ENCODE measurements at regions not wholly inside any gene's neighbourhood (a gene's known extent, or its start where the extent isn't known, plus 50 kb on each side); places are given as distances from the start of the nearest gene placed in this dataset.

- intact Hi-C loops (cut with DNase I; ENCODE audit: low total_unique reads), result no loop called here
- Histone ChIP-seq H3K27ac (no peak overlapping the region), H3K4me3 (no peak overlapping the region), H3K27me3 (no peaks in the 10 kb centered on the region), H3K9me3 (no peaks in the 10 kb centered on the region), H3K36me3 (no peaks in the 10 kb centered on the region), H3K4me1 (no peaks in the 10 kb centered on the region)
- no peak for DNase-seq
- no peak for TF ChIP-seq POLR2A (IDR thresholded peaks at IDR 0.05)
- TF ChIP-seq CTCF (IDR thresholded peaks at IDR 0.05), result no peak
These were observed 165.8 kb upstream of the SYT1 start for GRCh38 chr12:78698747-78699146.

DNA sequence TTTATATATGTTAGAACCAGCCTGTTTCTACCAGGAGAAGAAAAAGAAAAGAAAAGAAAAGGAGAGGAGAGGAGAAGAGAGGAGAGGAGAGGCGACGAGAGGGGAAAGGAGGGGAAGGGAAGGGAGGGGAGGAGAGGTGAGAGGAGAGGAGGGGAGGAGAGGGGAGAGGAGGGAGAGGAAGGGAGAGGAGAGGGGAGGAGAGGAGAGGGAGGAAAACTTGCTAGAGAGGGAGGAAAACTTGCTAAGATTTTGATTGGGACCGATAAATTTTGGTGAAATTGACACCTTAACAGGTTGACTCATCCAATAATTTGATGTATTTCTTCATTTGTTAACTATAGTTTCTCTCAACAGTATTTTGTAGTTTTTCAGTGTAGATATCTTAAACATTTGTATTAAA, 164.0 kb upstream of the SYT1 start:
- Histone ChIP-seq H3K4me1 (no peaks in the 10 kb centered on the region), H3K27ac (no peak overlapping the region), H3K36me3 (no peaks in the 10 kb centered on the region), H3K27me3 (no peaks in the 10 kb centered on the region), H3K9me3 (no peaks in the 10 kb centered on the region), H3K4me3 (no peak overlapping the region)
- intact Hi-C loops (cut with DNase I; ENCODE audit: low total_unique reads), result no loop called here
- DNase-seq, result no peak
- TF ChIP-seq POLR2A (IDR thresholded peaks at IDR 0.05) (no peak), CTCF (IDR thresholded peaks at IDR 0.05) (no peak)

- Histone ChIP-seq H3K4me3 (no peak overlapping the region), H3K9me3 (no peaks in the 10 kb centered on the region), H3K4me1 (no peaks in the 10 kb centered on the region), H3K36me3 (no peaks in the 10 kb centered on the region), H3K27ac (no peak overlapping the region), H3K27me3 (no peaks in the 10 kb centered on the region)
- DNase-seq, result no peak
- intact Hi-C loops (cut with DNase I; ENCODE audit: low total_unique reads), result no loop called here
- no peak for TF ChIP-seq POLR2A (IDR thresholded peaks at IDR 0.05)
- no peak for TF ChIP-seq CTCF (IDR thresholded peaks at IDR 0.05)
These were observed 160.6 kb upstream of the SYT1 start for GRCh38 chr12:78703820-78704525.

DNA sequence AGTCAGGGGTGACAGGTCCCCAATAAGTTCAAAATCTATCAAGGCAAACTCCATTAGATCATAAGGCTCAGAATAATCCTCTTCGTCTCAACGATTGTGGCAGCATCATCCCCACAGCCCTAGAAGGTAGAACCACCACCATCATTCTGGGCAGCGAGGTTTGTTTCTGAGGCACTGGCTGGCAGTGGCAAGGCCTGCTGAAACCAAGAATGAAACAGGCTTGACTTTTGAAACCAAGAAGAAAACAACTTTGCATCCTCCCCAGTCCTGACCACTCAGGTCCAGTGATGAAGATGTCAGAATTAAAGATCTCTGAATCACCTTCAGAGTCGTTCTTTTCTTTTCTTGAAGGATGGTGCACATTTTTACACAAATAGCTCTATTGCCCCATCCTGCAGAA, 152.6 kb upstream of the SYT1 start:
- TF ChIP-seq POLR2A (IDR thresholded peaks at IDR 0.05) (no peak), CTCF (IDR thresholded peaks at IDR 0.05) (no peak)
- no peaks in the 10 kb centered on the region for H3K9me3 ChIP-seq
- H3K4me3 ChIP-seq, result no peak overlapping the region
- no peak overlapping the region for H3K27ac ChIP-seq
- intact Hi-C loops (cut with DNase I; ENCODE audit: low total_unique reads), result no loop called here
- no peak for DNase-seq
- H3K4me1 ChIP-seq, result no peaks in the 10 kb centered on the region
- H3K27me3 ChIP-seq, result no peaks in the 10 kb centered on the region
- peaks cover 0 to under 1% of the 10 kb centered on the region in 2 donors for H3K36me3 ChIP-seq

- Histone ChIP-seq H3K9me3 (no peaks in the 10 kb centered on the region), H3K27ac (no peak overlapping the region), H3K27me3 (no peaks in the 10 kb centered on the region), H3K4me3 (no peak overlapping the region), H3K4me1 (no peaks in the 10 kb centered on the region), H3K36me3 (peaks cover 0 to 4% of the 10 kb centered on the region in 2 donors)
- no peak for DNase-seq
- TF ChIP-seq POLR2A (IDR thresholded peaks at IDR 0.05), result no peak
- TF ChIP-seq CTCF (IDR thresholded peaks at IDR 0.05), result no peak
- intact Hi-C loops (cut with DNase I; ENCODE audit: low total_unique reads), result no loop called here
These were observed 151.6 kb upstream of the SYT1 start for GRCh38 chr12:78712834-78713481.
